ENCODE measurements at regions not wholly inside any gene's neighbourhood (a gene's known extent, or its start where the extent isn't known, plus 50 kb on each side); places are given as distances from the start of the nearest gene placed in this dataset.

- Histone ChIP-seq H4K20me1 (ENCODE audit: control insufficient read depth, insufficient read depth, low read depth, low read length) (no peaks in the 10 kb centered on the region), H3K9me2 (replicated peaks; ENCODE audit: control insufficient read depth, low read length) (no peaks in the 10 kb centered on the region), H3K4me3 (ENCODE audit: low read length) (no peak overlapping the region), H3K36me3 (ENCODE audit: control insufficient read depth, low read length) (no peaks in the 10 kb centered on the region), H3K27ac (ENCODE audit: low read depth, low read length) (no peak overlapping the region), H3K4me2 (ENCODE audit: low read length) (no peak overlapping the region), H3K27me3 (ENCODE audit: control insufficient read depth, low read length) (no peaks in the 10 kb centered on the region), H3K4me1 (ENCODE audit: control insufficient read depth, low read length) (no peaks in the 10 kb centered on the region), H3F3A (ENCODE audit: control insufficient read depth, insufficient read depth) (no peaks in the 10 kb centered on the region), H3K9me3 (ENCODE audit: control insufficient read depth, insufficient read depth, low read length) (no peaks in the 10 kb centered on the region), H3K79me2 (ENCODE audit: control insufficient read depth, low read length) (no peaks in the 10 kb centered on the region)
- no peak for TF ChIP-seq CTCF (IDR thresholded peaks at IDR 0.05; ENCODE audit: low read depth, low read length, poor library complexity, severe bottlenecking)
Measured at GRCh38 chr6:22884456-22884855, 315.1 kb downstream of the HDGFL1 start.

GRCh38 chr6:22886650-22887581 is 317.6 kb downstream of the HDGFL1 start:
- Histone ChIP-seq H3K36me3 (ENCODE audit: control insufficient read depth, low read length) (no peaks in the 10 kb centered on the region), H3K9me3 (ENCODE audit: control insufficient read depth, insufficient read depth, low read length) (no peaks in the 10 kb centered on the region), H3K27ac (ENCODE audit: low read depth, low read length) (no peak overlapping the region), H3K4me1 (ENCODE audit: control insufficient read depth, low read length) (no peaks in the 10 kb centered on the region), H3F3A (ENCODE audit: control insufficient read depth, insufficient read depth) (no peaks in the 10 kb centered on the region), H3K79me2 (ENCODE audit: control insufficient read depth, low read length) (no peaks in the 10 kb centered on the region), H3K9me2 (replicated peaks; ENCODE audit: control insufficient read depth, low read length) (no peaks in the 10 kb centered on the region), H4K20me1 (ENCODE audit: control insufficient read depth, insufficient read depth, low read depth, low read length) (no peaks in the 10 kb centered on the region), H3K4me2 (ENCODE audit: low read length) (no peak overlapping the region), H3K27me3 (ENCODE audit: control insufficient read depth, low read length) (no peaks in the 10 kb centered on the region), H3K4me3 (ENCODE audit: low read length) (no peak overlapping the region)
- TF ChIP-seq CTCF (IDR thresholded peaks at IDR 0.05; ENCODE audit: low read depth, low read length, poor library complexity, severe bottlenecking) = no peak
- TF ChIP-seq EZH2phosphoT487 (IDR thresholded peaks at IDR 0.05; ENCODE audit: borderline replicate concordance, low read length) = no peak

- no peaks in the 10 kb centered on the region for H3K36me3 ChIP-seq (ENCODE audit: control insufficient read depth, low read length)
- no peaks in the 10 kb centered on the region for H4K20me1 ChIP-seq (ENCODE audit: control insufficient read depth, insufficient read depth, low read depth, low read length)
- no peaks in the 10 kb centered on the region for H3K79me2 ChIP-seq (ENCODE audit: control insufficient read depth, low read length)
- no peak overlapping the region for H3K4me3 ChIP-seq (ENCODE audit: low read length)
- H3K9me2 ChIP-seq (replicated peaks; ENCODE audit: control insufficient read depth, low read length) = no peaks in the 10 kb centered on the region
- no peaks in the 10 kb centered on the region for H3F3A ChIP-seq (ENCODE audit: control insufficient read depth, insufficient read depth)
- no peaks in the 10 kb centered on the region for H3K27me3 ChIP-seq (ENCODE audit: control insufficient read depth, low read length)
- no peaks in the 10 kb centered on the region for H3K9me3 ChIP-seq (ENCODE audit: control insufficient read depth, insufficient read depth, low read length)
- TF ChIP-seq EZH2phosphoT487 (IDR thresholded peaks at IDR 0.05; ENCODE audit: borderline replicate concordance, low read length) (no peak), CTCF (IDR thresholded peaks at IDR 0.05; ENCODE audit: low read depth, low read length, poor library complexity, severe bottlenecking) (no peak)
- H3K4me1 ChIP-seq (ENCODE audit: control insufficient read depth, low read length) = no peaks in the 10 kb centered on the region
- H3K4me2 ChIP-seq (ENCODE audit: low read length) = no peak overlapping the region
- H3K27ac ChIP-seq (ENCODE audit: low read depth, low read length) = no peak overlapping the region
Measured at GRCh38 chr6:22888163-22888752, 318.9 kb downstream of the HDGFL1 start.

All from DOHH2 (cell line).